OCI-LY7 (cell line): ENCODE measurements at regions not wholly inside any gene's neighbourhood (a gene's known extent, or its start where the extent isn't known, plus 50 kb on each side); places are given as distances from the start of the nearest gene placed in this dataset.

ENCODE experiments used
- BruUV-seq: library from RNA; stranded (reverse); fragments of 400-500 nt; replicated peaks from 2 replicates; lab custom pipeline; 2021; lab: Mats Ljungman, UMichigan
- CTCF ChIA-PET: fragments of 300-600 bp; sonication (Branson Sonifier 250); formaldehyde crosslinking; loops from one replicate; lab custom pipeline; 2022; ENCODE audit warnings: antibody characterized with exemption; ENCODE audit not compliant: unreplicated experiment; lab: Charles Lee
- POLR2A ChIA-PET: fragments of 300-600 bp; sonication (Branson Sonifier 250); formaldehyde crosslinking; loops from one replicate; lab custom pipeline; 2022; ENCODE audit warnings: antibody characterized with exemption; lab: Charles Lee
- DNase-seq: peaks from one replicate; pipeline ENCODE4 v3.0.0-alpha.2; 2015; ENCODE audit warnings: low spot score
- H2AFZ ChIP-seq: fragments of 200-600 bp; sonication (generic), shearing (Covaris generic); 2 replicates; pipeline ENCODE4 v1.6.1; 2014; ENCODE audit warnings: mild to moderate bottlenecking, antibody characterized with exemption, low read length, moderate library complexity
- H3K27ac ChIP-seq: fragments of 200-600 bp; sonication (generic); 2 replicates; pipeline ENCODE4 v1.5.1; 2014; ENCODE audit warnings: mixed run types, low read depth, mild to moderate bottlenecking, moderate library complexity, low read length, inconsistent platforms; ENCODE audit not compliant: poor library complexity, severe bottlenecking
- H3K36me3 ChIP-seq: fragments of 200-600 bp; sonication (generic); 2 replicates; pipeline ENCODE4 v1.6.1; 2014; ENCODE audit warnings: mild to moderate bottlenecking, antibody characterized with exemption, low read length, moderate library complexity, mixed read lengths; ENCODE audit not compliant: insufficient read depth
- H3K4me1 ChIP-seq: fragments of 200-600 bp; sonication (generic); 2 replicates; pipeline ENCODE4 v1.5.1; 2014; ENCODE audit warnings: mild to moderate bottlenecking, low read length; ENCODE audit not compliant: insufficient read depth, poor library complexity, severe bottlenecking
- H3K4me2 ChIP-seq: fragments of 200-600 bp; sonication (generic); 2 replicates; pipeline ENCODE4 v1.6.1; 2014; ENCODE audit warnings: mild to moderate bottlenecking, low read length
- H3K4me3 ChIP-seq: fragments of 200-600 bp; sonication (generic); 2 replicates; pipeline ENCODE4 v1.5.1; 2014; ENCODE audit warnings: mild to moderate bottlenecking, low read depth, low read length; ENCODE audit not compliant: poor library complexity, severe bottlenecking
- H3K79me2 ChIP-seq: fragments of 200-600 bp; sonication (generic); 2 replicates; pipeline ENCODE4 v1.6.1; 2016; ENCODE audit warnings: low read depth, mild to moderate bottlenecking, low read length, moderate library complexity, mixed read lengths; ENCODE audit not compliant: insufficient read depth
- H3K9me2 ChIP-seq: fragments of 200-600 bp; sonication (generic); 2 replicates; pipeline ENCODE4 v1.6.1; 2016; ENCODE audit warnings: mild to moderate bottlenecking, low read length, mixed read lengths; ENCODE audit not compliant: insufficient read depth
- H3K9me3 ChIP-seq: fragments of 200-600 bp; sonication (generic); 2 replicates; pipeline ENCODE4 v1.6.1; 2014; ENCODE audit warnings: mild to moderate bottlenecking, mixed run types, low read length, mixed read lengths
- H4K20me1 ChIP-seq: fragments of 200-600 bp; sonication (generic); 2 replicates; pipeline ENCODE4 v1.6.1; 2014; ENCODE audit warnings: mild to moderate bottlenecking, antibody characterized with exemption, low read length, moderate library complexity, mixed read lengths; ENCODE audit not compliant: insufficient read depth
- CTCF ChIP-seq: fragments of 200-600 bp; sonication (generic); conservative IDR thresholded peaks from 2 replicates; pipeline ENCODE4 v1.5.1; 2014; ENCODE audit warnings: mild to moderate bottlenecking, antibody characterized with exemption, low read length, moderate library complexity, mixed read lengths
- EZH2phosphoT487 ChIP-seq: fragments of 200-600 bp; sonication (generic); IDR thresholded peaks from 2 replicates; pipeline ENCODE4 v1.6.1; 2018; ENCODE audit warnings: low read depth, borderline replicate concordance, mild to moderate bottlenecking, mixed run types, antibody characterized with exemption, low read length, moderate library complexity, mixed read lengths
- intact Hi-C: fragments of 100-400 bp; cut with micrococcal nuclease; formaldehyde crosslinking; loops from one replicate; pipeline ENCODE4 v1.10.0; 2022; ENCODE audit not compliant: unreplicated experiment

DNA sequence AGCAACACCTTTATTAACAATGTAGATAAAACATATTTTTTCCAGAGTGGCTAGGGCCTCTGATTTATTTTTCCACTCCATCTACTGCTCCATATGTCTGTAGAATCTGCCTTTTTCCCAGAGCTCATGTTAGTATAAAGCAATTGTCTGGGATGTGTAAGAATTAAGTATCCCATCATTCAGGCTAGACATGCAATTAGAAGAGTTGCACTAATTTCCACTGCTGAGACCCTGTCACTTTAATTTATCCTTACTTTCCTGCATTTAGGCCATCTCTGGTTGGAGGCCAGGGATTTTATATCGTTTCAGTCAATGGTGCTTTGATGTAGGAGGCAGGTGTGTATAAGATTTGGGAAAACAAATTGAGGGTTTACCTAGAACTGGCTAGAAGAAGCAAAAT is 286.1 kb upstream of the POU3F2 start:
- Histone ChIP-seq H3K36me3 (no peaks in the 10 kb centered on the region), H3K27ac (no peak overlapping the region), H3K9me3 (no peaks in the 10 kb centered on the region), H3K9me2 (no peaks in the 10 kb centered on the region), H2AFZ (no peak overlapping the region), H3K4me2 (no peak overlapping the region), H3K79me2 (no peaks in the 10 kb centered on the region), H3K4me1 (no peaks in the 10 kb centered on the region), H3K4me3 (no peak overlapping the region), H4K20me1 (no peaks in the 10 kb centered on the region)
- ChIA-PET CTCF (no interaction called here), POLR2A (no interaction called here)
- BruUV-seq: no TSS peak
- TF ChIP-seq EZH2phosphoT487 (no peak), CTCF (no peak)
- DNase-seq: no peak
- intact Hi-C loops: no loop called here

DNA sequence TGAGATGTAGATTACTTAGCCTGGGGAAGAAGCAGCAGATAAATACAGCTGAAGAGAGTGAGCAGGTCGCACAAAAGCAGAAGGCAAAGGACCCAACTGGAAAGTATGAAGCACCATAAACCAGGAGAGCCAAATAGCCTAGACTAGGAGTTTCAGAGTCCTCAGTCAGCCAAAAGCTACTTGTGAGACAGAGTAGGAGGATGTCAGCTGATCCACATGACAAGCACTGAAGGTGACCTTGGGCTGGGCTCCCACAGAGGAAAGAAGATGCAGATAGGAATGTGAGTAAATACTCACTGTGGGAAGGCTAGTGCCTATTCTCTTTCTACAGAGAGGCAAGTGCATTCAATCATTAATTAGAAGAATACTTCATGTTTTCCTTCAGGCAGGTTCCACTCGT is 274.0 kb upstream of the POU3F2 start:
- no TSS peak for BruUV-seq
- Histone ChIP-seq H2AFZ (no peak overlapping the region), H3K27ac (no peak overlapping the region), H3K4me2 (no peak overlapping the region), H3K4me3 (no peak overlapping the region), H3K9me3 (no peaks in the 10 kb centered on the region), H3K36me3 (no peaks in the 10 kb centered on the region), H3K79me2 (no peaks in the 10 kb centered on the region), H4K20me1 (no peaks in the 10 kb centered on the region), H3K4me1 (no peaks in the 10 kb centered on the region), H3K9me2 (no peaks in the 10 kb centered on the region)
- TF ChIP-seq EZH2phosphoT487: no peak
- no peak for TF ChIP-seq CTCF
- DNase-seq: no peak
- intact Hi-C loops: no loop called here
- POLR2A ChIA-PET: no interaction called here
- CTCF ChIA-PET: no interaction called here

DNA sequence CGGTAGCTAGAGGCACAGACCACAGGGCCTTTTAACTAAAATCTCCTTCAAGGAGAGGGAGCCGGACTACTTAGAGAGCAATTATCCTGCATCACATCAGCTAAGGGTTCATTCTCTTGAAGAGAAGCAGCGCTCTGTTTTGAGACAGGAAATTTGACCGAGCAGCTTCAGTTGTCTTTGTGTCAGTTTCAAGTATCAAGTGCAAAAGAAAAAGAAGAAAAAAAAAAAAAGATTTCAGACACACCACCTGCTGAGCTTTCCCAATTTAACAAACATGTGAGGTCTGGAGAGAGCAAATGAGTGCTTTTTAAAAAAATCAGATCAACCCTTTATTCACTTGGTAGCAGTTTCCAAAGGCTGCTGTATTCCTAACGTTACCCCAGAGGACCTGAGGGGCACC is 273.5 kb upstream of the POU3F2 start:
- Histone ChIP-seq H3K36me3 (no peaks in the 10 kb centered on the region), H2AFZ (no peak overlapping the region), H3K9me3 (no peaks in the 10 kb centered on the region), H3K4me1 (no peaks in the 10 kb centered on the region), H3K9me2 (no peaks in the 10 kb centered on the region), H3K4me2 (no peak overlapping the region), H3K27ac (no peak overlapping the region), H3K79me2 (no peaks in the 10 kb centered on the region), H3K4me3 (no peak overlapping the region), H4K20me1 (no peaks in the 10 kb centered on the region)
- POLR2A ChIA-PET: no interaction called here
- CTCF ChIA-PET: no interaction called here
- no peak for DNase-seq
- intact Hi-C loops: no loop called here
- TF ChIP-seq EZH2phosphoT487 (no peak), CTCF (no peak)
- BruUV-seq: no TSS peak
